AG09309 (cell line): ENCODE measurements at regions not wholly inside any gene's neighbourhood (a gene's known extent, or its start where the extent isn't known, plus 50 kb on each side); places are given as distances from the start of the nearest gene placed in this dataset.

Experiments
- DNase-seq: peaks from one replicate; pipeline ENCODE4 v3.0.0-alpha.2; 2010; ENCODE audit warnings: low read depth
- H3K4me3 ChIP-seq: 2 replicates; pipeline ENCODE4 v1.5.1; 2011; ENCODE audit warnings: mild to moderate bottlenecking, low read depth, low read length, moderate library complexity; ENCODE audit not compliant: control insufficient read depth
- CTCF ChIP-seq: IDR thresholded peaks from 2 replicates; pipeline ENCODE4 v1.5.1; 2011; ENCODE audit warnings: mild to moderate bottlenecking, low read depth, low read length, inconsistent platforms; ENCODE audit not compliant: insufficient read depth, control insufficient read depth; ENCODE audit errors: missing control alignments

GRCh38 chr11:119903389-119903788 lies 174.4 kb upstream of the NECTIN1 start:
- no peak for DNase-seq
- H3K4me3 ChIP-seq = no peak overlapping the region
- no peak for TF ChIP-seq CTCF

- TF ChIP-seq CTCF = no peak
- H3K4me3 ChIP-seq = no peak overlapping the region
- no peak for DNase-seq
These were observed 173.7 kb upstream of the NECTIN1 start for GRCh38 chr11:119902656-119903231.

- no peak for DNase-seq
- no peak for TF ChIP-seq CTCF
- H3K4me3 ChIP-seq = no peak overlapping the region
These were observed 172.9 kb upstream of the NECTIN1 start for GRCh38 chr11:119901657-119902577.

GRCh38 chr11:119899997-119900396 lies 171.0 kb upstream of the NECTIN1 start:
- no peak for TF ChIP-seq CTCF
- no peak for DNase-seq
- no peak overlapping the region for H3K4me3 ChIP-seq

GRCh38 chr11:119897576-119897975 lies 168.6 kb upstream of the NECTIN1 start:
- no peak overlapping the region for H3K4me3 ChIP-seq
- no peak for DNase-seq
- no peak for TF ChIP-seq CTCF

- DNase-seq = no peak
- H3K4me3 ChIP-seq = no peak overlapping the region
- TF ChIP-seq CTCF = no peak
These were observed 168.0 kb upstream of the NECTIN1 start for GRCh38 chr11:119897046-119897440.
